NCI-H1694 (cell line): ENCODE measurements at regions not wholly inside any gene's neighbourhood (a gene's known extent, or its start where the extent isn't known, plus 50 kb on each side); places are given as distances from the start of the nearest gene placed in this dataset.
"Not testable (repeated sequence)": the region's sequence is repeated elsewhere in the genome, so short reads cannot be mapped to it uniquely, and the experiment has no call there.

ENCODE experiments used
- DNase-seq: peaks from one replicate; lab custom pipeline; 2025; lab: John Stamatoyannopoulos, UW

DNA sequence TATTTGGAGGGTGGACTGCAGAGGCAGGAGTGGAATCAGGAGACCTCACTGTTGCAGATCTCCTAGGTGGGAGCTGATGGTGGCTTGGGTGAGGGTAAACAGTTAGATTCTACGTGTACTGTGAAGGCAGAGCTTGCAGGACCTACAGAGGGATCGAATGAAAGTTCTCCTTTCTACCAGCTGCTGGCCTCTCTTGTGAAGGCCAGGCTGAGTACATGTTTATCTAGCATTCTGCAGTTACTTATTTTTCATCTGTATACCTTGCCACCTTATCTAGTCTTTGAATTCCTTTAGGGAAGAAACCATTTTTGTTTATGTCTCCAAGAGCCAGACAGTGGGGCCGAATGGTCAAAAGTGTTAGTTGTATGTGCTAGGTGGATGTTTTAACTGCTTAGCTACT, 57.6 kb downstream of the PTTG1 start:
- DNase-seq: no peak

DNA sequence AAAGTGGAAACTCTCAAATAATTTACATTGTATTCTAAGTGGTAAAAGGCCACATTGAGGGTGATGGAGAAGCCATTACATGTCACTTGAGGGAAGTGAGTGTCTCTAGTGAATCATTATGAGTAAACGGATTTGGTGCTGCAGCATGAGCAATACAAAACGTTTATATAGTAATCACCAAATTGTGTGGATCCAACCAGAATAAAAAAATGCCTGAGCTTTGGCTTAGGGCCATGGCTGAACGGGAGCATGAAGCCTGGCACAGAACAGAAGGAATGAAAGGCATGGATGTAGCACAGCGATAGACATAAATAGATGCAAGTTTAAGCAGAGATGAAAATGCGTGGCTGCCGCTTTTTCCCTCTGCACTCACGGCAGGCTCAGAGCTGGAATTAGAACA, 58.3 kb downstream of the PTTG1 start:
- DNase-seq: no peak

DNA sequence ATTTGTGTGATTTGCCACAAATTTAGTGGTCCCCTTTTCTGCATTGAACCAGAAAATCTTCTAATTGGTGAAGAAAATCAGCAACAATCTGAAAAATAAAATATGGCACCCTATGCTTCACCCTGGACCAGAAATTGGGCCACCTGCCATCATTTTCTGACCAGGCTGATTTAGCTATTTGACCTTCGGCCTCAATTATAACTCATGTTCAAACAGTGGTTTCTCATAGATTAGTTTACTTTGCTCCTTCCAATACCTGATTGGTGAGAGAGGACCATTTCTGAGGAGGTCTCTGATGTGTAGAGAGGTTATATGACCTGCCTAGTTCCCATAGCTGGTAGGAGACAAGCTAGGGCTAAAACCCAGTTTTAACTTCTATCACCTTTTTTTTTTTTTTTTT, 59.0 kb downstream of the PTTG1 start:
- DNase-seq: no peak

DNA sequence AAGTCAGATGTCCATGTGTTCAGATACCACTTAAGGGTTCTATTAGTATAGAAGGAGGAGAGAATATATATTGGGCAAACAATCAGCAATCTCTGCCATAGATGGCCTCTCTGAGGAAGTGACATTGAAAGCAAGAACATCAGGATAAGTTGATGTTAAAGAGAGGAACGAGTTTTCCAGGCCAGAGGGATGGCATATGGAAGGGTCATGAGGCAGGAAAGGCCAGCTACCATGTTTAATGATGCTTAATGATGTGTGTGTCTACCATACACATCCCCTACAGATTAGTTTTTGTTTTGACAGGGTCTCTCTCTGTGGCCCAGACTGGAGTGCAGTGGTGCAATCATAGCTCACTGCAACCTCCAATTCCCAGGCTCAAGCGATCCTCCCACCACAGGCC, 63.0 kb downstream of the PTTG1 start:
- no peak for DNase-seq

DNA sequence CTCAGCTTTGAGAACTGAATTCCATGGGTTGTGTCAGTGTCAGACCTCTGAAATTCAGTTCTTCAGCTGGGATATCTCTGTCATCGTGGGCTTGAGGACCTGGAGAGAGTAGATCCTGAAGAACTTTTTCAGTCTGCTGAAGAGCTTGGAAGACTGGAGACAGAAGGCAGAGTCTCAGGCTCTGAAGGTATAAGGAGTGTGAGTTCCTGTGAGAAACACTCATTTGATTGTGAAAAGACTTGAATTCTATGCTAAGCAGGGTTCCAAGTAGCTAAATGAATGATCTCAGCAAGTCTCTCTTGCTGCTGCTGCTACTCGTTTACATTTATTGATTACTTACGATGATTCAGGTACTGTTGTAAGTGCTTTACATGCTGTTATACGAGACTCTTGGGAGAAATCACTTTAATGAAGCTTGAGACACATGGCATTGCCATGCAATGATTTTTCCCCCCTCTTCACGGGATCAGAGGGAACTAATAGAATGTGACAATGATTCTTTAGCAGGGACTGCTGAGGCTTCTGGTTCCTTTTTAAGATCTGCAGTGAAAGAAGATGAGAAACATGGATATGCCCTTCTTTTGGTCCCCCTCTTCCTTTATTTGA, 63.8 kb downstream of the PTTG1 start:
- DNase-seq: no peak

DNA sequence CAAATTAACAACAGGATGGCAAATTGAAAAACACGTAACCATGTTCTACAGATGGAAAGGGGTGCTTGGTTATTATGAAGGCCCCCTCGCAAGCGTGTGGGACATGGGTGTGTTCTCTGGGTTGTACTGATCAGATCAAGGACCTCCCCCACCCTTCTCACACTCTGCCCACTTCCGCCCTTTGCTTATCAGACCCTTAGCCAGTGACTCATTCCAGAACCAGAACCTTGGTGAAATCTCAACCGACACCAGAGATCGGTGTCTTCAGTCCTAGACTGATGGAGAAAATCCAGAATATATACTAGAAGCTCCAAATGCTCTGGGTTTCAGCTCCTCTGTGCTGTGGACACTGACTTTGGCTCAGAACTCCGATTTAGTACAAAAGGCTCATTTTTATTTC, 64.9 kb downstream of the PTTG1 start:
- no peak for DNase-seq

DNA sequence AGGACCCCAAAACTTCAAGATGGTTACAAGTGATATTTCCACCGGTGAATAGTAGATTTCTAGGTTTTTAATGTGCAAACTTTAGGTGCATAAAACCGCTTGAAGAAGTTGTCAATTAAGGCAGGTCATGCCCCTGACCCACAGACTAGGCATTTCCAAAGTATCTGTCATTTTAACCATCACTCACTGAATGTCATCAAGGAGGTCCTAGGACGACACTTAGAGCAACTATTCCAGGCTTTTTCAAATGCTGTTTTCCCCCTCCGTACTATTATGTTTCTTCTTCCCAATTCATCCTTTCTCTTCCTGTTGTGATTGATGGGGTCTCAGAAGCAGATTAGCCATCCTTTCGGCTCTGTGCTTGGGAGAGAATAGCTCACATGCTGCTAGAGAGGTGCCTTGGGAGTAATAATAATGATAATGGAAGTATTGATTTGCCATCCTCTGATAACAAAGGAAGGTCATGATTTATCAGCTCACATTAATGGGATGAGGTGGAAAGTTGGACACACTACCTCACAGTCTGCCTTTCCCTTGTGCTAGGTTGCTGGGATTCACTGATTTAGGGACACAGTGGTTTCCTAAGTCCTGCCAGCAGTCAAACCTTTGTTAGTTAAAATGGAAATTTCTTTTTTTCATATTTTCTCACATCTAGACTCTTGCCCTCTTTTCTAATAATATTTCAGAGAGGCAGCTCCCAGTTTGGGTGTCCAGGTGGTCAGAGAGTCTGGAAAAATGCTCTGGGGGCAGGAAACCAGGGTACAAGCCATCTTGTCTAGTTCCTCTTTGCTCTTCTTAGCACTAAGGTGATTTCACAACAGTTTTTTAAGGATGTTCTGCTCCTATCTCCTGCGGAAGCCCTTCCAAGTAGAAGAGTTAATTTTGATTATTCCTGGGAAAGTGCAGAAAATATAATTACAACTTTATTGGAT, 67.0 kb downstream of the PTTG1 start:
- DNase-seq: no peak

DNA sequence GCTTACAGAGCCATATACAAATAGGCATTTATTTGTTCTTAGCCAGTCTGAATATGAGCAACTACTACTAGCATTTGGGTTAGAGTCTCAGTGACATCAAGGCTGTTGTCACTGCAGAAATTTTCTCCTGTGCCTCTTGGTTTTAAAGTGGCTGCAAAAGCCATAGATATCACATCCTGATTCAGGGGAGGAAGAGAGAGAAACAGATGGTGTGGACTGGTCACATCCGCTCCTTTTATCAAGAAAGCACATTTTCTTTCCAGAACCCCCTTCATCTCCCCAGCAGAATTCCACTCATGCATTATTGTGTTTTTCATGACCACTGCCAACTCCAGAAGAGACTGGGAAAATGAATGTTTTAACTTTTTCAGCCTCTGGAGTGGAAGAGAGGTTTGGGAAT, 69.8 kb downstream of the PTTG1 start:
- DNase-seq: no peak

DNA sequence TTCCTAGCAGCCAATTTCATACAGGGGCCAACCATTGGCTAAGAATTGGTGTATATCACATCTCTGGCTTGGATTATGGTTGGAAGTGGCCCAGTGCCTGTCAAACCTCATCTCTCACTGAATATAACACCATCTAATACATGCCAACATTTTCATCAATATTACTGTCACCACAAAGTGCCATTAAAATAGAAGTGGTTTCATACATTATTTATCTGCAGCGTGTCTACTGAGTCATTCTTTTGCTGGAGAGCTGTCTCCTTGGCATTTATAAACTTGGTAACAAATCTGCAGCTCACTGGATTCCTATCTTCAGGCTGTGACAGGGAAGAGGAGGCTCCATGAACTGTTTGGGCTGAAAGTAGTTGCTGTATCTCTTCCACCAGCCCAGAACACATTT, 70.9 kb downstream of the PTTG1 start:
- DNase-seq: no peak

DNA sequence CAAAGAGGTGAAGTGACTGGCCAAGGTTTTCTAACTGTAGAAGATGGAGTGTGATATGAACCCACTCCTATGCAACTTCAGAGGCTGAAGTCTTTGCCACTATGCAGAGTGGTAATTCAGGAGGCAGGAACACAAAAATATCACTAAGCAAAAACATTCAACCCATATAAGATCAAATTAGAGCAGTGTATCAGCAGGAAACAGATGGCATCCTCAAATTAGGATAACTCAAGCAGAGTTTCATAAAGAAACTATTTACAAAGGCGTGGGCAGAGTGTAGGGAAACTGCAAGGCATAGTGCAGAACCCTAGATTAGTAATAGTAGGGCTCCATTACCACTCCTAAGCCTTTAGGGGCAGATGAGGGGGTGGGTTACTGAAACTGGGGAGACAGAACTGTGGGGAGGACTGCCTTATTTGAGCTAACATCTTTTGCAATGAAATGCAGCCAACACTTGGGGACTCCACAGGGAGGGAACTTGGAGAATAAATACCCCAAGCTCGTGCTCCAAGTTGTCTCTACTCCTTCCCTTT, 72.2 kb downstream of the PTTG1 start:
- no peak for DNase-seq

DNA sequence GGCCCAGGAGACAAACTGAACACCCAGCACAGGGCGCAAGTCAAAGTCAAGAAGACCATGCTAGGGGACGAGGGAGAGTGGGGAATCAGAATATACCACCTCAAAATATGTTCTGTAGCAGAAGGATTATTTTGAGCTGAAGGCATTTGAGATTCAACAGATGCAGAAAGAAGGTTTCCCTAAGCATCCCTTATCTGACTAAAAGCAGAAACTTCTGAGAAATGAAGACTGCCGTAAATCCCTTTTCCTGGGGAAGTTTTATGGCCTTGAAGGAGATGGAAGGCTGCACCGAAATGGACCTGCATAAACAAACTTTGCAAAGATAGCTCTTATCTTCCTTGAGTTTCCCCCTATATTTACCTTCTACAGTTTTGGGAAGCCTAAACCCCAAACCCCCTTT, 72.8 kb downstream of the PTTG1 start:
- no peak for DNase-seq

DNA sequence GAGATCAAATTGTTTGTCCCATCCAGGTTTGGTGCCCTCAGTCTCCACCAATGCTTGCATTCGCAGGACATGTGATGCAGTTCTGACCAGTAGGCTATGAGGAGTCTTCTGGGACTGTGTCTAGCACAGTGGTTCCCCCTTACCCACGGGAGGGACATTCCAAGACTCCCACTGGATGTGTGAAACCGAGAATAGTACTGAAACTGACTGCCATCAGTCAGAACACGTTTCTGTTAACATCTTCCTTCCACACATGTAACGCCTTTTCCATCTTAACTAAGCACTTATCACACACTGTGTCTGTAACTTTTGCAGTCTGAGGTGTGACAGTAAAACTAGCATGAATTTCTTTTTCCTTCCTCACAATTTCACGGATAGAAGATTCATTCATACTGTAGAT, 74.7 kb downstream of the PTTG1 start:
- DNase-seq: no peak

DNA sequence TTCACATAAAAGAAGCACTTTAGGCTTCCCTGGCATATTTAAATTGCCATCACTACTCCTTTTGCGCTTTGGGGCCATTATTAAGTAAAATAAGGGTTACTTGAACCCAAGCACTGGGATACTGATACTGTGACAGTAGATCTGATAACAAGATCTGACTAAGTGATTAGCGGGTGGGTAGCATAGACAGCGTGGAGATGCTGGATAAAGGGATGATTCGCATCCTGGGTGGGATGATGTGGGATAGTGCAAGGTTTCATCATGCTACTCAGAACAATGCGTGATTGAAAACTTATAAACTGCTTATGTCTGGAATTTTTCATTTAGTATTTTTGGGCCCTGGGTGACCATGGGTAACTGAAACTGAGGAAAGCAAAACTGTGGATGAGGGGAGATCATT, 75.1 kb downstream of the PTTG1 start:
- DNase-seq: no peak

DNA sequence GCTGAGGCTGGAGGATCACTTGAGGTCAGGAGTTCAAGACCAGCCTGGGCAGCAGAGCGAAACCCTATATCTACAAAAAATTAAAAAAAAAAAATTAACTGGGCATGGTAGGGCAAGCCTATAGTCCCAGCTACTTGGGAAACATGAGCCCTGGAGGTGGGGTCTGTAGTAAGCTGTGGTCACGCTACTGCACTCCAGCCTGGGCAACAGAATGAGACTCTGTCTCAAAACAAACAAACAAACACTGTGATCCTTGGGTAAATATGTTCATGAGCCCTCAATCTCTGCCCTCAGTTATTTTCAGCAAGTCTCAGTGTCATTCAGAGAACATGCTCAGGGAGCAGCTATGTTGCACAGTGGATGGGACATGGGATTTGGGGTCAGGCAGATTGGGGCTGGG, 76.2 kb downstream of the PTTG1 start:
- DNase-seq: no peak

DNA sequence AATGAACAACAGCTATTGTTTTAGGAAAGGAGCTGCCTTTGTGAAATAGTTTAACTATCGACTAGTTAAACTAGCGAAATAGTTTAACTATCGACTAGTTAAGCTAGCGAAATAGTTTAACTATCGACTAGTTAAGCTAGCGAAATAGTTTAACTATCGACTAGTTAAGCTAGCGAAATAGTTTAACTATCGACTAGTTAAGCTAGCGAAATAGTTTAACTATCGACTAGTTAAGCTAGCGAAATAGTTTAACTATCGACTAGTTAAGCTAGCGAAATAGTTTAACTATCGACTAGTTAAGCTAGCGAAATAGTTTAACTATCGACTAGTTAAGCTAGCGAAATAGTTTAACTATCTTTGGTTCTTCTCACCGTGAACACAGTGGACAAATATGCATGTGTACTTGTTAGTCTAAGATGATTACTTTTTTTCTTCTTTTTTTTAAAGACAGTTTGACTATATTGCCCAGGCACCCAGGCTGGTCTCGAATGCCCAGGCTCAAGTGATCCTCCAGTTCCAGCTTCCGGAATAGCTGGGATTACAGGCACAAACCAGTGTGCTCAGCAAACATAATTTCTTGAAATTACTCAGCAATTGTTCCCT, 76.9 kb downstream of the PTTG1 start:
- DNase-seq: not testable (repeated sequence)

DNA sequence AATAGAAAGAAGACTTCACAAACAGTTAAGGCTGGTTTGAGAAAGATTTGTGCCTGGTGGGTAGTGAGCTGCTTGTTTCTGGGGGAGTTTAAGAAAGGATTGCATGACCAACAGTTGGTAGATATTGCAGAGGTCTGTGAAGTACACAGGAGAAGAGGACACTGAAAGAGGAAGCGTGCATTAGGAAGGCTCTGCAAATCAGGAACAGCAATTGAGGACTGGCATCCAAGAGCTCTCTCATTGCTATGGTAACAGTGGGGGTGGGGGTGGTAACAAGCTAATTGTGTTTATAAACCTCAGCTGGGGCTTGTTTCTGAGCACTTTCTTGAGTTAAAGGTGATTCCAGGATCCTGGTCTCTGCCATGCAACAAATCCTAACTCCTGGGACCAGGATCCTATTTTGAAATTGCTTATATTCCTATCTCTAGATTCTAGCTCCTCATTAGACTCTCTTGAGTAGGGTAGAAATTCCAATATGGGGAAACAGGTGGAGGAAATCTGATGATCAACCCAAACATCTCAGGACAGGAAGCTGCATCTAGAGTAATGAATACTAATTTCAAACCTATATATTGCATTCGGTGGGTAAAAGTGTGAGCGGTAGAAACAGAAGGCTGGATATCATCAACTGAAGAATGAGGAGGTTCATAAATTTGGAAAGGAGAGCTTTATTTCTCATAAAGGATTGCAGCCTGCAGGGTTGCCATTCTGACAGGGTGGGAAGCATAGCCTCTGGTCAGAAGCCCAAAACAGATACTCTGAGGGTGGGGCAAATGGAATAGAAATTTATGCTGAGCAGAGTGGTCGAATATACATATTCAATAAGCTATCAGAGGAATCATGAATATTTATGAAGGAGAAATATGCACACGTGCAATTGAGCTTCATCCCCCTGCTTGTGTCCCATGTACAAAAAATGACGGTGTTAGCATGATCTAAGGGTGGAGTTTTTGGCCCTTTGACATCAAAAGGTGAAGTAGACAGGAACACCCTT, 79.4 kb downstream of the PTTG1 start:
- DNase-seq: no peak

DNA sequence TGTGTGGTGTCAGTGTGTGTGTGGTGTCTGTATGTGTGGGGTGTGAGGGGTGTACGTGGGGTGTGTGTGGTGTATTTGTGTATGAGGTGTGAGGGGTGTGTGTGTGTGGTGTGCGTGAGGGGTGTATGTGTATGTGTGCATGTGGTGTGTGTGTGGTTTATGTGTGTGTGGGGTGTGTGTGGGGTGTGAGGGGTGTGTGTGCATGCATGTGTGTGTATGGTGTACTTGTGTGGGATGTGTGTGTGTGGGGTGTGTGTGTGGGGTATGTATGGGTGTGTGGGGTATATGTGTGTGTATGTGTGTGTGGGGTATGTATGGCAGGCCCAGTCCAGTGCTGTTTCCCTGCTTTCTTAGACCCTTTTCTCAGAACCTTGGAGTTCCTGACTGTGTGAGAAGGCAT, 83.3 kb downstream of the PTTG1 start:
- DNase-seq: no peak

DNA sequence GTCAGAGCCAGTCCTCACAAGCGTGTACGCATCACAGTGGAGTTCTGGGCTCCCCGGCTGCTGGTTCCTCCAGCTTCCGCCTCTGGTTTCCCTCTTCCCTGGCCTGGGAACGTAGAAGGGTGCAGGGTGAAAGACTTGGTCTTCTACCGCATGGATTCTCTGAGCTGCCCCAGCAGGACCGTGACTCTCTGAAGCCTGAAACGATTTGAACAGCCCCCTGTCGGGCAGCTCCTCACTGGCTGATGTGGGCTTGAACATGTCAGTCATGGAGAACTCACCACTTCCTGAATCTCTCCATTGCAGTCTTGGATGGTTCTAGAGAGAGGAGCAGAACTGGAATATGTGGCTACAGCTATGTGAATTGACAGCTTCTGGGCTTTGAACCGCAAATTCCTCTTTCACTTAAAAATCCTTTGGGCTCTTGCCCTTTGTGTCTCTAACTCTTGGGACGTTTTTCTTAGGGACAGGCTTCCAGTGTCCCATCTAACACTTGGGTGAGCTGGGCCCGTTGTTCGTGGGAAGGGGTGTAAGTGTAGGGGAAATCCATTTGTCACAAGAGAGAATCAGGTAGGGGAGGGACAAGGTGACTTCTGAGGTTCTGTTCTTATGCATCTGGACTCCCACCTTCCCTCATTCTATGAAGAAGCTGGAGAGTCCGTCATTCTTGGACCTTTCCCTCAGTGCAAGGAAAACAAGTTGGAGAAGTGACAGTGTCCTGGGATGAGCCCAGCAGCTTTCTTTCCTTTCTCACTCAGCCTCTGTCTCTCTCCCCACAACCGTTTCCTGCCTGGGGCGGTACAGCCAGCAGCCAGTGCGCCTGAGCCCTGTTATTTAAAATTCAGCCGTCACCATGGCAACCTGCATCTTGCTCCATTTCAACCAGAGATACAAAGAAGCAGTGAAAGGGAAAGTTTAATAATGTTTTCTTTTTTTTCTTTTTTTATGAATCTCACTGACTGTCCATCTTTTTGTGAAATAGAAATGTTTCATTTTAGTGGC, 84.7 kb downstream of the PTTG1 start:
- DNase-seq: no peak

DNA sequence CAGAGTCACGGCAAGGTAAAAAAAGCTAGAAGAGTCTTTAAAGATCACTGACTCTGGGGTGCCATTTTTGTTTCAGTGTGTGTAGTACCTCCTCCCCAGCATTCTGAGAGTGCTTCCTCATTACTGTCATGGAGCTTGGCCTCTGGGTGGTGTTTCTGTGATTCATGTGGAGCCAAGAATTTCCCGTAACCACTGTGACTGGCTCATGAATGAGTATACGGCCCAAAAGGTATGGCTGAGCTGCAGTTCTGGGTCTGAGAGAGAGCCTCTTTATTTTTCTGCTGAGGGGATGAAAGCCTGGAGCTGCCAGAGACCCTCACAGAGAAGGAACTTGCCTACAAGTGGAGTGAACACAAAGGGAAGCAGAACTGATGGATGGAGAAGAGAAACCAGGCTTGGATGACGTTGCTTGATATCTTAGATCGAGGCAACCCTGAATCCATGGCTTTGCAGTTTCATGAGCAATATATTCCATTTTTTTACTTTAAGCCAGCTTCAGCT, 85.6 kb downstream of the PTTG1 start:
- DNase-seq: no peak

DNA sequence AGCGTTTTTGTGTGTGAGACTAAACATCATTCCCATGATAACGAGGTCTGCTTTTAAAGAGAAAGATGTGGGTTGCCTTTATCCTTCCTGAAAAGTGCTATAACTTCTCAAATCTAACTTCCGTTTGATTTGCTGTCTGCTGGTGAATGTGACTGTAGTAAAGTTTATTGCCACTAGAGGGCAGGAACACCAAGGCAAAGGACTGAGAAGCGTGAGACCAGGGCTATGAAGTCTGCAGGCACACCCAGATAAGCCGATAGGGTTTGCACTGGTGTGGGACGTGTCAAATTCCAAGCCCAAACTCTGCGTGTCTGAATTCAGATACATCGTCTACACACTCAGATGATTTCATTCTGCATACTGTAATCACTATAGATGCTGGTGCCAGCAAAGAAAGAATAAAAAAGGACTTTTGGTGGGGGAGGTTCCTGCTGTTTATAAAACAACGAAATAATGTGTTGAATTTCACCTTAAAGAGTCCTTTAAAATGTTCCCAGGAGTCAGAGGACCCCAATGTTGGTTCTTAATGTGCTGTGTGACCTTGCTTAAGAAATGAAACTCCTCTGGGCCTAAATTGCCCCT, 87.2 kb downstream of the PTTG1 start:
- peak; percentile 66 for DNase-seq
